Mesodermal cell (in vitro differentiated cells): ENCODE measurements at regions not wholly inside any gene's neighbourhood (a gene's known extent, or its start where the extent isn't known, plus 50 kb on each side); places are given as distances from the start of the nearest gene placed in this dataset.
A peak's percentile ranks its signal among the peaks of the same experiment; 100 is the strongest.

Experiments used
- H3K27ac ChIP-seq: 2 replicates; pipeline ENCODE4 v1.7.0; 2013; ENCODE audit warnings: mild to moderate bottlenecking, low read depth, low read length, moderate library complexity; ENCODE audit not compliant: severe bottlenecking
- H3K36me3 ChIP-seq: 2 replicates; pipeline ENCODE4 v1.7.1; 2013; ENCODE audit warnings: mild to moderate bottlenecking, low read length, moderate library complexity; ENCODE audit not compliant: control insufficient read depth, insufficient read depth
- H3K4me1 ChIP-seq: one replicate; pipeline ENCODE4 v1.7.1; 2013; ENCODE audit warnings: mild to moderate bottlenecking, low read length; ENCODE audit not compliant: insufficient read depth, control insufficient read depth, poor library complexity, severe bottlenecking
- H3K4me3 ChIP-seq: 2 replicates; pipeline ENCODE4 v1.7.0; 2013; ENCODE audit warnings: low read length, control low read depth, mild to moderate bottlenecking; ENCODE audit not compliant: insufficient read depth, poor library complexity, severe bottlenecking; ENCODE audit errors: extremely low read depth
- H3K9me3 ChIP-seq: 2 replicates; pipeline ENCODE4 v1.7.1; 2013; ENCODE audit warnings: mild to moderate bottlenecking, low read length, moderate library complexity; ENCODE audit not compliant: control insufficient read depth
- WGBS, 2 experiments: methylation state at CpG; one replicate each; pipeline ENCODE4 v1.1.5; 2013; ENCODE audit warnings: missing lambda C conversion rate in 2 of 2; ENCODE audit not compliant: insufficient coverage in 2 of 2; 5-methylcytosine and 5-hydroxymethylcytosine counted together

GRCh38 chr10:44851413-44851812 is 59.7 kb upstream of the TMEM72 start:
- WGBS, 2 experiments, result 94 to 96% methylated on average over 9 to 10 of the region's 10 CpGs

GRCh38 chr10:44851881-44852280 is 59.3 kb upstream of the TMEM72 start:
- Histone ChIP-seq H3K4me1 (peaks cover 3% of the 10 kb centered on the region), H3K36me3 (no peaks in the 10 kb centered on the region), H3K4me3 (no peak overlapping the region), H3K27ac (no peak overlapping the region), H3K9me3 (no peaks in the 10 kb centered on the region)
- 36 to 91% methylated on average over 2 to 7 of the region's 8 CpGs for WGBS, 2 experiments

More at GRCh38 chr10:44851413-44851812, 59.7 kb upstream of the TMEM72 start:
- Histone ChIP-seq H3K27ac (no peak overlapping the region), H3K4me1 (peaks cover 3% of the 10 kb centered on the region), H3K4me3 (no peak overlapping the region), H3K9me3 (no peaks in the 10 kb centered on the region), H3K36me3 (no peaks in the 10 kb centered on the region)

- H3K27ac ChIP-seq, result no peak overlapping the region
- H3K4me1 ChIP-seq, result peaks cover 6% of the 10 kb centered on the region
- no peaks in the 10 kb centered on the region for H3K9me3 ChIP-seq
- 0 to 29% methylated on average over 1 of the region's 1 CpG for WGBS, 2 experiments
- H3K36me3 ChIP-seq, result no peaks in the 10 kb centered on the region
- no peak overlapping the region for H3K4me3 ChIP-seq
These were observed 57.9 kb upstream of the TMEM72 start for GRCh38 chr10:44853148-44853734.

- Histone ChIP-seq H3K27ac (no peak overlapping the region), H3K4me1 (peaks cover 6% of the 10 kb centered on the region)
- WGBS, 2 experiments, result 89 to 96% methylated on average over 5 to 6 of the region's 6 CpGs
These were observed 57.3 kb upstream of the TMEM72 start for GRCh38 chr10:44853796-44854195.

GRCh38 chr10:44854693-44855350 is 56.3 kb upstream of the TMEM72 start:
- H3K36me3 ChIP-seq, result no peaks in the 10 kb centered on the region
- no peak overlapping the region for H3K4me3 ChIP-seq
- H3K4me1 ChIP-seq, result peaks cover 6% of the 10 kb centered on the region
- H3K27ac ChIP-seq, result no peak overlapping the region
- H3K9me3 ChIP-seq, result no peaks in the 10 kb centered on the region
- 69 to 78% methylated on average over 9 of the region's 9 CpGs for WGBS, 2 experiments

More at GRCh38 chr10:44853796-44854195, 57.3 kb upstream of the TMEM72 start:
- Histone ChIP-seq H3K4me3 (no peak overlapping the region), H3K36me3 (no peaks in the 10 kb centered on the region), H3K9me3 (no peaks in the 10 kb centered on the region)

GRCh38 chr10:44856696-44857095 is 54.4 kb upstream of the TMEM72 start:
- H3K36me3 ChIP-seq, result no peaks in the 10 kb centered on the region
- H3K9me3 ChIP-seq, result no peaks in the 10 kb centered on the region
- H3K4me1 ChIP-seq, result peaks cover 20% of the 10 kb centered on the region
- no peak overlapping the region for H3K27ac ChIP-seq
- no peak overlapping the region for H3K4me3 ChIP-seq
- WGBS, 2 experiments, result 92 to 96% methylated on average over 7 of the region's 7 CpGs

- H3K36me3 ChIP-seq, result no peaks in the 10 kb centered on the region
- H3K4me3 ChIP-seq, result no peak overlapping the region
- H3K27ac ChIP-seq, result peak overlapping the region; percentile 49
- 21 to 25% methylated on average over 6 to 8 of the region's 9 CpGs for WGBS, 2 experiments
- H3K9me3 ChIP-seq, result no peaks in the 10 kb centered on the region
- peaks cover 27% of the 10 kb centered on the region for H3K4me1 ChIP-seq
These were observed 53.6 kb upstream of the TMEM72 start for GRCh38 chr10:44857363-44858016.

- H3K36me3 ChIP-seq, result no peaks in the 10 kb centered on the region
- no peak overlapping the region for H3K4me3 ChIP-seq
- peak overlapping the region; percentile 49 for H3K27ac ChIP-seq
- no peaks in the 10 kb centered on the region for H3K9me3 ChIP-seq
- WGBS, 2 experiments, result 0 to 82% methylated on average over 1 to 2 of the region's 5 CpGs
- peaks cover 27% of the 10 kb centered on the region for H3K4me1 ChIP-seq
These were observed 53.1 kb upstream of the TMEM72 start for GRCh38 chr10:44858017-44858371.

- Histone ChIP-seq H3K36me3 (no peaks in the 10 kb centered on the region), H3K4me1 (peaks cover 27% of the 10 kb centered on the region), H3K9me3 (no peaks in the 10 kb centered on the region), H3K4me3 (no peak overlapping the region), H3K27ac (no peak overlapping the region)
These were observed 52.1 kb upstream of the TMEM72 start for GRCh38 chr10:44858988-44859387.

- Histone ChIP-seq H3K27ac (no peak overlapping the region), H3K4me1 (peaks cover 27% of the 10 kb centered on the region), H3K4me3 (no peak overlapping the region), H3K9me3 (no peaks in the 10 kb centered on the region), H3K36me3 (no peaks in the 10 kb centered on the region)
- 89 to 95% methylated on average over 8 of the region's 13 CpGs for WGBS, 2 experiments
These were observed 51.4 kb upstream of the TMEM72 start for GRCh38 chr10:44859546-44860285.
